Psoas muscle (tissue), 7 donors: ENCODE measurements at regions not wholly inside any gene's neighbourhood (a gene's known extent, or its start where the extent isn't known, plus 50 kb on each side); places are given as distances from the start of the nearest gene placed in this dataset.

Source experiments
- ATAC-seq, 4 donors: fragments of 200-7000 bp; cut with Tn5 transposase; one replicate each; pipeline ENCODE4 v1.9.1; 2020; ENCODE audit warnings: moderate library complexity in 3 of 4, mild to moderate bottlenecking in 2 of 4
- DNase-seq, 2 donors: peaks; one replicate each; pipeline ENCODE4 v3.0.0-alpha.2; 2020
- H3K27ac ChIP-seq: fragments of 200-600 bp; one replicate; pipeline ENCODE4 v1.8.0; 2022
- H3K27me3 ChIP-seq, 3 donors: fragments of 200-600 bp in 1 of 3; one replicate each; pipeline versions ENCODE4 v1.6.1 to v1.8.0; 2013 to 2022; ENCODE audit warnings: low read length in 2 of 3, mild to moderate bottlenecking in 2 of 3, moderate library complexity in 1 of 3; ENCODE audit not compliant: insufficient read depth in 3 of 3
- H3K36me3 ChIP-seq, 2 donors: fragments of 200-600 bp in 1 of 2; one replicate each; pipeline versions ENCODE4 v1.6.1 to v1.8.0; 2013 to 2022; ENCODE audit warnings: low read depth in 1 of 2, mild to moderate bottlenecking in 1 of 2, moderate library complexity in 1 of 2; ENCODE audit not compliant: insufficient read depth in 1 of 2
- H3K4me1 ChIP-seq: fragments of 200-600 bp; one replicate; pipeline ENCODE4 v1.8.0; 2022
- H3K4me3 ChIP-seq: fragments of 200-600 bp; one replicate; pipeline ENCODE4 v1.8.0; 2022; ENCODE audit warnings: mild to moderate bottlenecking
- H3K9me3 ChIP-seq: fragments of 200-600 bp; one replicate; pipeline ENCODE4 v1.8.0; 2022
- CTCF ChIP-seq: fragments of 200-600 bp; IDR thresholded peaks from one replicate; pipeline ENCODE4 v1.8.0; 2022; ENCODE audit warnings: antibody characterized with exemption
- WGBS, 3 donors: extraction: QIAGEN DNeasy Blood & Tissue Kit; methylation state at CpG; one replicate each; pipeline versions ENCODE4 v1.1.6 to v1.1.7; 2013; 5-methylcytosine and 5-hydroxymethylcytosine counted together
- intact Hi-C, 2 donors: fragments of 100-400 bp; cut with DNase I; formaldehyde crosslinking; loops; one replicate each; pipeline versions ENCODE4 v1.11.0 to v1.14.2; 2022
- donor health status: healthy with polysubstance abuse.
- donor health status: DM: no; HTN: no; CAD: no; lungs with moderate emphysema.
- donor health status: Bipolar disorder and iron deficiency.
- donor health status: healthy.
- donor health status: DM: yes; HTN: yes; CAD: no.
- donor health status: DM: no; HTN: no; CAD: no.
- donor health status: DM: yes; HTN: yes; CAD: no.

- ATAC-seq (peak; percentile 45 to 92 (median 80)), DNase-seq (peak in 1 of 2 donors; percentile 66)
- TF ChIP-seq CTCF: no peak
- H3K4me1 ChIP-seq: no peaks in the 10 kb centered on the region
- no peak overlapping the region for H3K27ac ChIP-seq
- intact Hi-C loops: no loop called here
- H3K9me3 ChIP-seq: no peaks in the 10 kb centered on the region
- no peaks in the 10 kb centered on the region for H3K27me3 ChIP-seq
- 62 to 70% (median 69%) methylated on average over 12 of the region's 12 CpGs for WGBS, 3 donors
- H3K4me3 ChIP-seq: no peak overlapping the region
- H3K36me3 ChIP-seq: no peaks in the 10 kb centered on the region
Measured at GRCh38 chr5:173714551-173715428, 98.3 kb upstream of the BOD1 start.

- Histone ChIP-seq H3K27me3 (no peaks in the 10 kb centered on the region), H3K4me1 (no peaks in the 10 kb centered on the region), H3K36me3 (no peaks in the 10 kb centered on the region), H3K4me3 (no peak overlapping the region), H3K27ac (no peak overlapping the region), H3K9me3 (no peaks in the 10 kb centered on the region)
- DNase-seq: no peak
- intact Hi-C loops: no loop called here
- ATAC-seq: no peak
- 85 to 88% (median 86%) methylated on average over 7 of the region's 7 CpGs for WGBS, 3 donors
- no peak for TF ChIP-seq CTCF
Measured at GRCh38 chr5:173715607-173716006, 99.2 kb upstream of the BOD1 start.

GRCh38 chr5:173716058-173716682 lies 99.7 kb upstream of the BOD1 start:
- no peak for DNase-seq
- Histone ChIP-seq H3K36me3 (no peaks in the 10 kb centered on the region), H3K4me1 (no peaks in the 10 kb centered on the region), H3K4me3 (no peak overlapping the region), H3K9me3 (no peaks in the 10 kb centered on the region), H3K27me3 (no peaks in the 10 kb centered on the region), H3K27ac (no peak overlapping the region)
- TF ChIP-seq CTCF: no peak
- WGBS, 3 donors: 87 to 92% (median 91%) methylated on average over 10 of the region's 10 CpGs
- intact Hi-C loops: no loop called here
- no peak for ATAC-seq

- Histone ChIP-seq H3K4me1 (no peaks in the 10 kb centered on the region), H3K27ac (no peak overlapping the region), H3K36me3 (no peaks in the 10 kb centered on the region), H3K27me3 (no peaks in the 10 kb centered on the region), H3K9me3 (no peaks in the 10 kb centered on the region), H3K4me3 (no peak overlapping the region)
- 76 to 78% (median 77%) methylated on average over 10 of the region's 10 CpGs for WGBS, 3 donors
- ATAC-seq: no peak
- no peak for DNase-seq
- TF ChIP-seq CTCF: no peak
- intact Hi-C loops: no loop called here
Measured at GRCh38 chr5:173717959-173718358, 101.5 kb upstream of the BOD1 start.
